HepG2 (cell line): ENCODE measurements at regions not wholly inside any gene's neighbourhood (a gene's known extent, or its start where the extent isn't known, plus 50 kb on each side); places are given as distances from the start of the nearest gene placed in this dataset.

Experiments
- ATAC-seq: fragments of 200-7000 bp; cut with Tn5 transposase; 3 replicates; pipeline ENCODE4 v1.9.1; 2020; ENCODE audit warnings: mild to moderate bottlenecking, moderate library complexity
- BruUV-seq: library from RNA; stranded (reverse); fragments of 400-500 nt; replicated peaks from 2 replicates; lab custom pipeline; 2021; lab: Mats Ljungman, UMichigan
- CTCF ChIA-PET: fragments of 300-600 bp; formaldehyde crosslinking; extraction: SDS; loops from one replicate; lab custom pipeline; 2021; ENCODE audit warnings: low total read pairs, inconsistent platforms, low intra/inter-chr PET ratio; lab: Yijun Ruan, JAX
- POLR2A ChIA-PET: fragments of 350-600 bp; sonication (Branson Sonifier 250); formaldehyde crosslinking; loops from one replicate; lab custom pipeline; 2020; ENCODE audit warnings: antibody characterized with exemption, inconsistent platforms; lab: Yijun Ruan, JAX
- DNase-seq: peaks from one replicate; pipeline ENCODE4 v3.0.0-alpha.2; 2015; ENCODE audit warnings: low spot score
- FAIRE-seq: peaks from 3 replicates; lab custom pipeline; 2011; peaks lifted over from hg19 to GRCh38; lab: Jason Lieb, UNC
- H2AFZ ChIP-seq: one replicate; pipeline ENCODE4 v1.6.1; 2011; ENCODE audit warnings: low read length, inconsistent platforms
- H3K27ac ChIP-seq: fragments of 300-600 bp; 3 replicates; pipeline ENCODE4 v1.8.0; 2011; ENCODE audit warnings: mixed run types, mild to moderate bottlenecking, mixed read lengths, low read length, inconsistent platforms; ENCODE audit not compliant: insufficient read depth; ENCODE audit errors: extremely low read length
- H3K27me3 ChIP-seq, 2 experiments: fragments of 200-600 bp in 1 of 2; 2 replicates in 1 of 2; 3 replicates in 1 of 2; pipeline versions ENCODE4 v1.6.0 to v1.8.0; 2011; ENCODE audit warnings: low read length in 2 of 2, mild to moderate bottlenecking in 2 of 2, moderate library complexity in 2 of 2, inconsistent platforms in 1 of 2; ENCODE audit not compliant: insufficient read depth in 2 of 2, control insufficient read depth in 1 of 2
- H3K36me3 ChIP-seq, 2 experiments: fragments of 200-600 bp in 1 of 2; replicated peaks in 1 of 2; 2 replicates in 1 of 2; 3 replicates in 1 of 2; pipeline versions ENCODE4 v1.5.1 to v1.8.0; 2011; ENCODE audit warnings: low read length in 2 of 2, inconsistent platforms in 1 of 2; ENCODE audit not compliant: insufficient read depth in 2 of 2, control insufficient read depth in 1 of 2
- H3K4me1 ChIP-seq: 2 replicates; pipeline ENCODE4 v1.5.1; 2012; ENCODE audit warnings: low read length, inconsistent platforms; ENCODE audit not compliant: insufficient read depth
- H3K4me2 ChIP-seq: 2 replicates; pipeline ENCODE4 v1.6.0; 2011; ENCODE audit warnings: low read depth, low read length, inconsistent platforms
- H3K4me3 ChIP-seq, 3 experiments: fragments of 200-600 bp in 1 of 3; sonication (generic), shearing (Covaris generic) in 1 of 3; replicated peaks in 1 of 3; 2 replicates each; pipeline ENCODE4 v1.5.1; 2011 to 2016; ENCODE audit warnings: low read length in 3 of 3, inconsistent platforms in 2 of 3, low read depth in 2 of 3, mild to moderate bottlenecking in 2 of 3, control low read depth in 1 of 3, mixed read lengths in 1 of 3; ENCODE audit not compliant: insufficient read depth in 1 of 3
- H3K79me2 ChIP-seq: one replicate; pipeline ENCODE4 v1.6.1; 2011; ENCODE audit warnings: low read length, inconsistent platforms; ENCODE audit not compliant: insufficient read depth
- H3K9ac ChIP-seq: 2 replicates; pipeline ENCODE4 v1.6.0; 2011; ENCODE audit warnings: mild to moderate bottlenecking, low read depth, low read length, inconsistent platforms; ENCODE audit not compliant: insufficient read depth
- H3K9me3 ChIP-seq: 2 replicates; pipeline ENCODE4 v1.5.1; 2012; ENCODE audit warnings: mild to moderate bottlenecking, low read length
- H4K20me1 ChIP-seq: 2 replicates; pipeline ENCODE4 v1.6.0; 2011; ENCODE audit warnings: inconsistent platforms, mild to moderate bottlenecking, low read length, moderate library complexity; ENCODE audit not compliant: insufficient read depth
- DMTF1 ChIP-seq: sonication (generic); formaldehyde crosslinking; IDR thresholded peaks from 2 replicates; pipeline ENCODE4 v1.4.0; 2020; ENCODE audit warnings: mild to moderate bottlenecking, missing genetic modification reagents
- KDM5B ChIP-seq: sonication (generic); formaldehyde crosslinking; IDR thresholded peaks from 2 replicates; pipeline ENCODE4 v1.4.0; 2020; ENCODE audit warnings: missing genetic modification reagents, mild to moderate bottlenecking, borderline replicate concordance
- KLF9 ChIP-seq: IDR thresholded peaks from 2 replicates; pipeline ENCODE4 v1.6.1; 2016; ENCODE audit warnings: low read depth
- ZNF251 ChIP-seq: sonication (generic); formaldehyde crosslinking; IDR thresholded peaks from 2 replicates; pipeline ENCODE4 v1.9.0; 2021; ENCODE audit warnings: mild to moderate bottlenecking, missing genetic modification reagents
- ZNF296 ChIP-seq: sonication (generic); formaldehyde crosslinking; conservative IDR thresholded peaks from 2 replicates; pipeline ENCODE4 v1.5.0; 2020; ENCODE audit warnings: mild to moderate bottlenecking, missing genetic modification reagents
- ZNF614 ChIP-seq: IDR thresholded peaks from 2 replicates; pipeline ENCODE4 v1.6.1; 2018; ENCODE audit warnings: missing biosample characterization, missing genetic modification reagents, inconsistent platforms, borderline replicate concordance
- WGBS: methylation state at CpG from one replicate; pipeline ENCODE4 v1.1.6; 2017; ENCODE audit warnings: low lambda C conversion rate; 5-methylcytosine and 5-hydroxymethylcytosine counted together
- in situ Hi-C: cut with HindIII; loops from 2 replicates; pipeline ENCODE4 v1.10.0; 2017; ENCODE audit warnings: low pct_unique_long_range_greater_than_20kb; ENCODE audit not compliant: extremely low pct_ligation_motif_present
- intact Hi-C: fragments of 100-400 bp; cut with micrococcal nuclease; formaldehyde crosslinking; loops from one replicate; pipeline ENCODE4 v1.10.0; 2022; ENCODE audit not compliant: unreplicated experiment
- TF ChIP-seq, protein P1 (sequence below), 2 experiments: fragments of 450-650 bp in 1 of 2; sonication (generic) in 1 of 2; formaldehyde crosslinking; IDR thresholded peaks; 2 replicates each; pipeline versions ENCODE4 v1.5.0 to v1.8.0; 2020 to 2022; ENCODE audit warnings: mild to moderate bottlenecking in 1 of 2, missing genetic modification reagents in 1 of 2
- TF ChIP-seq, protein P2 (sequence below): sonication (generic); formaldehyde crosslinking; IDR thresholded peaks from 2 replicates; pipeline ENCODE4 v1.9.0; 2022; ENCODE audit warnings: low read depth, missing genetic modification reagents
- TF ChIP-seq, protein P3 (sequence below): sonication (generic); formaldehyde crosslinking; IDR thresholded peaks from 2 replicates; pipeline ENCODE4 v1.4.0; 2020; ENCODE audit warnings: missing genetic modification reagents, mild to moderate bottlenecking, borderline replicate concordance

DNA sequence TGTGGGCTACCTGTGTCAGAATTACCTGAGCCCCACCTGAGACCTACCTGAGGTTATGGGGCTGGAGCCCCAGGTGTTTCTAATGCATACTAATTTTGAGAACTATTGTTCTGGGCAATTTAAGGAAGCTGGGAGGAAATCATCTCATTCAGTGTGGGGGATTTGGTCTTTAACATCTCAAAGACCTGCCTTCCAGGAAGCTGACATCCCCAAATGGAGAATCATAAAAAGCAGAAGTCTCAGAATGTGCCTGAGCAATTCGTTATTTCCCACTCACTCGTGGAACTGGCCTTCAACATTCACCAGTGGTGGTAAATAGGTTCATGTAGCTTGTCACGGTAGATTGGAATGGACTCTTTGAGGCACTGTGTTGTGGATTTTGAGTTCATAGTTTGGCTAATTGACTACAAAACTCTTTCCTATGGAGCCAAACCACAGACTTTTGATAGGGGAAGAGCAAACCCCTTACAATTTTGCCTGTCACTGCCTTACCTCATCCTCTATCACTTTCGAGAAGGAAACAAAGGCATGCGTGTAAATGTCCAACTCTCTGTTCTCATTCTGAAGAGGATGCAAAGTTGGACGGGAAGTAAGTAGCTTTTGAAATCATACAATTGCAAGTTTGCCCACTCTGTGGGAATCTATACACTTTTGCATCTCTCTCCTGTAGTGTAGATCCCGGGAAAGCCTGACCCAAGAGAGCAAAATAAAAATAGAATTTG, 521.0 kb upstream of the MDFIC2 start:
- no peak for FAIRE-seq

GRCh38 chr3:70832834-70833205, 520.4 kb upstream of the MDFIC2 start:
- H3K27ac ChIP-seq: no peak overlapping the region
- H3K9ac ChIP-seq: no peak overlapping the region
- intact Hi-C loops: loop anchor here (1.0 kb wide), 1 partner anchor 7 kb away; no protein-coding TSS in a partner anchor
- no peak for TF ChIP-seq ZNF614 (CRISPR knock-in tag)
- TF ChIP-seq ZNF296: no peak
- no peak for TF ChIP-seq DMTF1 (CRISPR knock-in tag)
- TF ChIP-seq, protein P1, sequence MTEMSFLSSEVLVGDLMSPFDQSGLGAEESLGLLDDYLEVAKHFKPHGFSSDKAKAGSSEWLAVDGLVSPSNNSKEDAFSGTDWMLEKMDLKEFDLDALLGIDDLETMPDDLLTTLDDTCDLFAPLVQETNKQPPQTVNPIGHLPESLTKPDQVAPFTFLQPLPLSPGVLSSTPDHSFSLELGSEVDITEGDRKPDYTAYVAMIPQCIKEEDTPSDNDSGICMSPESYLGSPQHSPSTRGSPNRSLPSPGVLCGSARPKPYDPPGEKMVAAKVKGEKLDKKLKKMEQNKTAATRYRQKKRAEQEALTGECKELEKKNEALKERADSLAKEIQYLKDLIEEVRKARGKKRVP (CRISPR knock-in tag; IDR thresholded peaks at IDR 0.05): no peak
- TF ChIP-seq KDM5B (CRISPR knock-in tag): no peak
- no peak for TF ChIP-seq ZNF251 (CRISPR knock-in tag)
- TF ChIP-seq, protein P2, sequence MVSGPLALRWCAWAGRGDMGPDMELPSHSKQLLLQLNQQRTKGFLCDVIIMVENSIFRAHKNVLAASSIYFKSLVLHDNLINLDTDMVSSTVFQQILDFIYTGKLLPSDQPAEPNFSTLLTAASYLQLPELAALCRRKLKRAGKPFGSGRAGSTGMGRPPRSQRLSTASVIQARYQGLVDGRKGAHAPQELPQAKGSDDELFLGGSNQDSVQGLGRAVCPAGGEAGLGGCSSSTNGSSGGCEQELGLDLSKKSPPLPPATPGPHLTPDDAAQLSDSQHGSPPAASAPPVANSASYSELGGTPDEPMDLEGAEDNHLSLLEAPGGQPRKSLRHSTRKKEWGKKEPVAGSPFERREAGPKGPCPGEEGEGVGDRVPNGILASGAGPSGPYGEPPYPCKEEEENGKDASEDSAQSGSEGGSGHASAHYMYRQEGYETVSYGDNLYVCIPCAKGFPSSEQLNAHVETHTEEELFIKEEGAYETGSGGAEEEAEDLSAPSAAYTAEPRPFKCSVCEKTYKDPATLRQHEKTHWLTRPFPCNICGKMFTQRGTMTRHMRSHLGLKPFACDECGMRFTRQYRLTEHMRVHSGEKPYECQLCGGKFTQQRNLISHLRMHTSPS (CRISPR knock-in tag): no peak
- TF ChIP-seq, protein P3, sequence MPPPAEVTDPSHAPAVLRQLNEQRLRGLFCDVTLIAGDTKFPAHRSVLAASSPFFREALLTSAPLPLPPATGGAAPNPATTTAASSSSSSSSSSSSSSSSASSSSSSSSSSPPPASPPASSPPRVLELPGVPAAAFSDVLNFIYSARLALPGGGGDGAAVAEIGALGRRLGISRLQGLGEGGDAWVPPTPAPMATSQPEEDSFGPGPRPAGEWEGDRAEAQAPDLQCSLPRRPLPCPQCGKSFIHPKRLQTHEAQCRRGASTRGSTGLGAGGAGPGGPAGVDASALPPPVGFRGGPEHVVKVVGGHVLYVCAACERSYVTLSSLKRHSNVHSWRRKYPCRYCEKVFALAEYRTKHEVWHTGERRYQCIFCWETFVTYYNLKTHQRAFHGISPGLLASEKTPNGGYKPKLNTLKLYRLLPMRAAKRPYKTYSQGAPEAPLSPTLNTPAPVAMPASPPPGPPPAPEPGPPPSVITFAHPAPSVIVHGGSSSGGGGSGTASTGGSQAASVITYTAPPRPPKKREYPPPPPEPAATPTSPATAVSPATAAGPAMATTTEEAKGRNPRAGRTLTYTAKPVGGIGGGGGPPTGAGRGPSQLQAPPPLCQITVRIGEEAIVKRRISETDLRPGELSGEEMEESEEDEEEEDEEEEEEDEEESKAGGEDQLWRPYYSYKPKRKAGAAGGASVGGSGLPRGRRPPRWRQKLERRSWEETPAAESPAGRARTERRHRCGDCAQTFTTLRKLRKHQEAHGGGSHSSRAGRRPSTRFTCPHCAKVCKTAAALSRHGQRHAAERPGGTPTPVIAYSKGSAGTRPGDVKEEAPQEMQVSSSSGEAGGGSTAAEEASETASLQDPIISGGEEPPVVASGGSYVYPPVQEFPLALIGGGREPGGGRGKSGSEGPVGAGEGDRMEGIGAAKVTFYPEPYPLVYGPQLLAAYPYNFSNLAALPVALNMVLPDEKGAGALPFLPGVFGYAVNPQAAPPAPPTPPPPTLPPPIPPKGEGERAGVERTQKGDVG (CRISPR knock-in tag): no peak
- H3K9me3 ChIP-seq: no peaks in the 10 kb centered on the region
- FAIRE-seq (no peak), ATAC-seq (no peak), DNase-seq (no peak)
- H2AFZ ChIP-seq: no peak overlapping the region
- in situ Hi-C loops: no loop called here
- no peak overlapping the region for H3K4me3 ChIP-seq
- H4K20me1 ChIP-seq: no peaks in the 10 kb centered on the region
- no peaks in the 10 kb centered on the region for H3K36me3 ChIP-seq
- ChIA-PET CTCF (no interaction called here), POLR2A (no interaction called here)
- no peak overlapping the region for H3K4me2 ChIP-seq
- no TSS peak for BruUV-seq
- H3K4me1 ChIP-seq: no peaks in the 10 kb centered on the region
- no peaks in the 10 kb centered on the region for H3K79me2 ChIP-seq
- peaks cover 0 to 6% of the 10 kb centered on the region in 2 experiments; a peak in 2 of 5 replicates for H3K27me3 ChIP-seq

More for the DNA sequence above, 521.0 kb upstream of the MDFIC2 start:
- ATAC-seq (no peak), DNase-seq (no peak)
- intact Hi-C loops (no loop called here), in situ Hi-C loops (no loop called here)
- Histone ChIP-seq H3K79me2 (no peaks in the 10 kb centered on the region), H3K4me3 (no peak overlapping the region), H4K20me1 (no peaks in the 10 kb centered on the region), H2AFZ (no peak overlapping the region), H3K4me2 (no peak overlapping the region), H3K9me3 (no peaks in the 10 kb centered on the region), H3K27me3 (peaks cover 0 to 6% of the 10 kb centered on the region in 2 experiments; a peak in 2 of 5 replicates), H3K9ac (no peak overlapping the region), H3K27ac (no peak overlapping the region), H3K36me3 (no peaks in the 10 kb centered on the region), H3K4me1 (no peaks in the 10 kb centered on the region)
- POLR2A ChIA-PET: no interaction called here
- no peak for TF ChIP-seq KLF9 (CRISPR knock-in tag)
- no TSS peak for BruUV-seq
- 16% methylated on average over 7 of the region's 7 CpGs for WGBS
- CTCF ChIA-PET: no interaction called here
